Kasumi-1 (cell line): ENCODE measurements at regions not wholly inside any gene's neighbourhood (a gene's known extent, or its start where the extent isn't known, plus 50 kb on each side); places are given as distances from the start of the nearest gene placed in this dataset.

Source experiments
- DNase-seq, 2 experiments: peaks; one replicate each; lab custom pipeline; 2025; lab: John Stamatoyannopoulos, UW

DNA sequence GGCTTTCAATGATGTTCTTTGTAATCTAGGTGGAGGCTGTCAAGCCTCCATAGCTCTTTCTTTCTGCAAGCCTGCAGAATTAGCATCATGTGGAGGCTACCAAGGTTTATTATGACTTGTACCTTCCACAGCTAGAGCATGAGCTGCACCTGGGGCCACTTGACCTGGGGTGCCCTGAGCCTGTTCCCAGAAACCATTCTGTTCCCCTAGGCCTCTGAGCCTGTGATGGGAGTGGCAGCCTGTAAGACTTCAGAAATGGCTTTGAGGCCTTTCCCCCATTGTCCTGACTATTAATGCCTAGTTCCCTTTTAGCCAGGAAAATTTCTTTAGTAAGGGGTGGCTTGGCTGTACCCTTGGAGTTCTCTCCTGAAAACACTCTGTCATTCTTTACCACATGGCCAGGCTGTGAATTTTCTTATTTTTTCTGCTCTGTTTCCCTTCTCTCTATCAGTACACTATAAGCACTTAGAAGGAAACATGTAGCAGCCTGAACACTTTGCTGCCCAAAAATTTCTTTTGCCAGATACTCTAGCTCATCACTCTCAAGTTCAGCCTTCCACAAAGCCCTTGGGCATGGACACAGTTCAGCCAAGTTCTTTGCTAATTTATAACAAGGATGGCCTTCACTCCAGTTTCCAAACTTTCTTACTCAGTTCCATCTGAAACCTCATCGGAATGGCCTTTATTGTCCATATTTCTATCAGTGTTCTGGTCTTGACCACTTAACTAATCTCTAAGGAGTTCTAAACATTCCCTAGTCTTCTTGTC is 61.4 kb upstream of the NR3C1 start:
- DNase-seq = no peak

DNA sequence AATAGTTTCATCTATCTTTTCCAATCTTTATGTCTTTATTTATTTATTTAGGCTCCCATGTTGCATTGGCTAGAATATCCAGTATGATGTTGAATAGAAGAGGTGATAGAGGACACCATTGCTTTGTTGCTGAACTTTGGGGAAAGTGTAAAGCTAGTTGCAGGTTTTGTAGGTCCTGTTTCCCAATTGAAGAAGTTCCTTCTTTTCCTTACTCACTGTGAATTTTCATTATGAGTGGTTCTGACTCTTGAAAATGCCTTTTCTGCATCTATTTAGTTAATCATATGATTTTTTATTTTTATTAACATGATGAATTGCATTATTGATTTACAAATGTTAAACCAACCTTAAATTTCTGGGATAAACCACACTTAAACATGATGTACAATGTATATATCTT is 58.9 kb upstream of the NR3C1 start:
- DNase-seq = no peak

DNA sequence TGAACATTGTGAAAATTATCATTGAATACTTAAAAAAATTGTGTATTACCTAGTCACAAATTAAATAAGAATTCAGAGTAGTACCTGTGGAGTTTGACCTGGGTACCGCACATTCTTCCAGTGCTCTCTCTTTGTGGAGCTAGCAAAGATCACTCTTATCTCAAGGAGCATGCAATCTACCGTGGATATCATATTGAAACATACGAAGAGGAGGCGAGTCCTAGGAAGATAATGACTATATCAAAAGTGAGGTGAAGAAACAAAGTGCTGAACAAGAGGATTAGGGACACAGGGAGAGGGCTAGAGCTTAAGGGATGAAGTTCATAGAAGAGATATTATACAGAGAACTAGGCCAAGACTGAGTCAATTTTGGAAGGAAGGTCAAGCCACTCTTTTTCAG is 55.9 kb upstream of the NR3C1 start:
- no peak for DNase-seq

DNA sequence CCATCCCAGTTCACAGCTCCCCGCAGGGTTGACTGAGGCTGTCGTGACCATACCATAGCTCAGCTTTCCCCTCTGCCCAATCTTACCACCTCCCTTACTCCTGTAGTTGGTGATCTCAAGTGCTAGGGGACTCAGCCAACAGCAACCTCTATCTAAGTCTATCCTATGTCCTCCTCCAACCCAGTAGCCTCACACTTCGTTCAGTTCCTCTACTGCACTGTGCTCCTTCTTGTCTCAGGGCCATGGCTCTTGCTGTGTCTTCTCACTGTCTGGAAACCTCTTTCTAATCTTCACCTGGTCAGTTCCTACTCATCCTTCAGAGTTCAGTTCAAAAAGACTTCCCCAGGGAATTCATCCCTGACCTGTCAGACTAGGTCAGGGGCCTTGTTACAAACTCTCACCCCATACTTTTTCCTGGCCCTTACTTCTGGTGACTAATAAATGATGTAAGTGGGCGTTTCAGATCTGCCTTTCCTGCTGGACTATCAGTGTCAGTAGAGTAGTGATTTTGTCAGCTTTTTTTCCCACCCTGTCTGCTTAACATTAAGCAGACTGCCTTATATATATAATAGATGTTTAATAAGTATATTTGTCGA is 53.6 kb upstream of the NR3C1 start:
- DNase-seq = no peak

DNA sequence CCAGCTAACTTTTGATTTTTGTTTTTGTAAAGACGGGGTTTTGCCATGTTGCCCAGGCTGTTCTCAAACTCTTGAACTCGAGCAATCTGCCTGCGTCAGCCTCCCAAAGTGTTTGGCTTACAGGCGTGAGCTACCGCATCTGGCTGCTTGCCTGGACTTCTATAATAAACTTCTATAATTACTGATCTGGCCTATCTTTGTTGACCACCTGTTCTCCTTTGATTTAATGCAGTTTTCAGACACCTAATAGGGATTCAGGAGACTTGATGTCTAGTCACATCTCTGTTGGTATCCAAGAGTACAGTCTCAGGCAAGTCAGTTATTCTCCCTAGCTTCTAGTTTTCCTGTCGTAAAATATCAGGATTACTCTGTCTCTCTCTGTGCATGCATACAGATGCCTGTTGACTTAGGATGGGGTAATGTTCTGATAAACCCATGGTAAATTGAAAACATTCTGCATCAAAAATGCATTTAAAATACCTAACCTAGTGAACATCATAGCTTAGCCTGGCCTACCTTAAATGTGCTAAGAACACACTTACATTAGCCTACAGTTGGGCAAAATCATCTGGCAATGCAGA is 51.5 kb upstream of the NR3C1 start:
- DNase-seq = no peak

DNA sequence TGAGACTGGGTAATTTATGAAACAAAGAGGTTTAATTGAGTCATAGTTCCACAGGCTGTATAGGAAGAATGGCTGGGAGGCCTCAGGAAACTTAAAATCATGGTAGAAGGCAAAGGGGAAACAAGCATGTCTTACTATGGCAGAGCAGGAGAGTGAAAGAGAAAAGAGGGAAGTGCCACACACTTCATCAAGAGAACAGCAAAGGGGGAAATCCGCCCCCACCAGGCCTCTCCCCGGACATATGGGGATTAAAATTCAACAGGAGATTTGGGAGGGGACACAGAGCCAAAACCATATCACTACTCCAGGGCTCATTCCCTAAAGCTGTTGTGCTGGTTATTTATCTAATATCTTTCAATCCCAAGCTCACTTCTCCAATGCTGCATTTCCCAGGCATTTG is 50.2 kb upstream of the NR3C1 start:
- peak; percentile 45 to 49 for DNase-seq
